Transverse colon (tissue), 4 donors: ENCODE measurements at regions not wholly inside any gene's neighbourhood (a gene's known extent, or its start where the extent isn't known, plus 50 kb on each side); places are given as distances from the start of the nearest gene placed in this dataset.

Experiments
- DNase-seq: peaks from one replicate; pipeline ENCODE4 v3.0.0-alpha.2; 2019
- H3K27ac ChIP-seq, 4 donors: fragments of 200-600 bp; sonication (generic); 2 replicates each; pipeline ENCODE4 v1.5.1; 2016 to 2018; ENCODE audit warnings: inconsistent platforms in 4 of 4
- H3K27me3 ChIP-seq: fragments of 200-600 bp; sonication (generic); 2 replicates; pipeline ENCODE4 v1.5.1; 2017; ENCODE audit warnings: inconsistent platforms
- H3K36me3 ChIP-seq, 4 donors: fragments of 200-600 bp; sonication (generic); 2 replicates each; pipeline ENCODE4 v1.5.1; 2017 to 2019; ENCODE audit warnings: inconsistent platforms in 4 of 4
- H3K4me1 ChIP-seq, 4 donors: fragments of 200-600 bp; sonication (generic); 2 replicates each; pipeline ENCODE4 v1.5.1; 2017 to 2020; ENCODE audit warnings: inconsistent platforms in 4 of 4
- H3K4me3 ChIP-seq, 4 donors: fragments of 200-600 bp; sonication (generic); 1 replicate in 1 of 4; 2 replicates in 3 of 4; pipeline versions ENCODE4 v1.5.1 to v1.6.1; 2017 to 2019; ENCODE audit warnings: inconsistent platforms in 4 of 4
- H3K9me3 ChIP-seq, 2 donors: fragments of 200-600 bp; sonication (generic); 2 replicates each; pipeline ENCODE4 v1.5.1; 2017 to 2019; ENCODE audit warnings: inconsistent platforms in 2 of 2
- EP300 ChIP-seq: sonication (generic); formaldehyde crosslinking; IDR thresholded peaks from one replicate; pipeline ENCODE4 v1.6.1; 2017; ENCODE audit warnings: antibody characterized with exemption, low read depth
- POLR2A ChIP-seq: fragments of 450-650 bp; IDR thresholded peaks from one replicate; pipeline ENCODE4 v1.6.1; 2016; ENCODE audit warnings: antibody characterized with exemption, mild to moderate bottlenecking, moderate library complexity
- POLR2AphosphoS5 ChIP-seq, 3 donors: sonication (generic); formaldehyde crosslinking; IDR thresholded peaks; one replicate each; pipeline ENCODE4 v1.6.1; 2016; ENCODE audit warnings: antibody characterized with exemption in 3 of 3
- WGBS, 2 donors: methylation state at CpG; one replicate each; pipeline ENCODE4 v1.1.5; 2018; ENCODE audit warnings: low coverage in 1 of 2; 5-methylcytosine and 5-hydroxymethylcytosine counted together
- in situ Hi-C, 4 donors: fragments of 200-750 bp; cut with MboI; loops; one replicate each; pipeline versions ENCODE4 v1.15.0 to v1.15.1; 2017; ENCODE audit warnings: low sequenced_read_pairs in 3 of 4, low pct_ligation_motif_present in 1 of 4, low pct_unique_long_range_greater_than_20kb in 1 of 4
- intact Hi-C: fragments of 100-400 bp; cut with DNase I; formaldehyde crosslinking; loops from one replicate; pipeline ENCODE4 v1.15.1; 2023; ENCODE audit warnings: low total_unique reads
- TF ChIP-seq, protein P1 (sequence below), 5 experiments: fragments of 200-600 bp in 3 of 5; fragments of 450-650 bp in 2 of 5; sonication (generic) in 3 of 5; IDR thresholded peaks; 1 replicate in 2 of 5; 2 replicates in 3 of 5; pipeline ENCODE4 v1.5.1; 2016 to 2017; ENCODE audit warnings: antibody characterized with exemption in 5 of 5, inconsistent platforms in 3 of 5, mild to moderate bottlenecking in 2 of 5, moderate library complexity in 1 of 5

- H3K27ac ChIP-seq: no peak overlapping the region
- no peak for DNase-seq
- H3K9me3 ChIP-seq: no peaks in the 10 kb centered on the region
- 80 to 89% methylated on average over 3 of the region's 3 CpGs for WGBS, 2 donors
- no peak overlapping the region for H3K4me3 ChIP-seq
- no peaks in the 10 kb centered on the region for H3K4me1 ChIP-seq
- intact Hi-C loops (no loop called here), in situ Hi-C loops (no loop called here)
- no peaks in the 10 kb centered on the region for H3K36me3 ChIP-seq
- no peak for TF ChIP-seq POLR2A
- TF ChIP-seq, protein P1, sequence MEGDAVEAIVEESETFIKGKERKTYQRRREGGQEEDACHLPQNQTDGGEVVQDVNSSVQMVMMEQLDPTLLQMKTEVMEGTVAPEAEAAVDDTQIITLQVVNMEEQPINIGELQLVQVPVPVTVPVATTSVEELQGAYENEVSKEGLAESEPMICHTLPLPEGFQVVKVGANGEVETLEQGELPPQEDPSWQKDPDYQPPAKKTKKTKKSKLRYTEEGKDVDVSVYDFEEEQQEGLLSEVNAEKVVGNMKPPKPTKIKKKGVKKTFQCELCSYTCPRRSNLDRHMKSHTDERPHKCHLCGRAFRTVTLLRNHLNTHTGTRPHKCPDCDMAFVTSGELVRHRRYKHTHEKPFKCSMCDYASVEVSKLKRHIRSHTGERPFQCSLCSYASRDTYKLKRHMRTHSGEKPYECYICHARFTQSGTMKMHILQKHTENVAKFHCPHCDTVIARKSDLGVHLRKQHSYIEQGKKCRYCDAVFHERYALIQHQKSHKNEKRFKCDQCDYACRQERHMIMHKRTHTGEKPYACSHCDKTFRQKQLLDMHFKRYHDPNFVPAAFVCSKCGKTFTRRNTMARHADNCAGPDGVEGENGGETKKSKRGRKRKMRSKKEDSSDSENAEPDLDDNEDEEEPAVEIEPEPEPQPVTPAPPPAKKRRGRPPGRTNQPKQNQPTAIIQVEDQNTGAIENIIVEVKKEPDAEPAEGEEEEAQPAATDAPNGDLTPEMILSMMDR (IDR thresholded peaks at IDR 0.05): no peak
- TF ChIP-seq POLR2AphosphoS5 (IDR thresholded peaks at IDR 0.05): no peak
- no peak for TF ChIP-seq EP300
- H3K27me3 ChIP-seq: no peaks in the 10 kb centered on the region
Measured at GRCh38 chr1:195520757-195521156, 1087.5 kb downstream of the KCNT2 start.

GRCh38 chr1:195516036-195516435, 1092.2 kb downstream of the KCNT2 start:
- H3K36me3 ChIP-seq: no peaks in the 10 kb centered on the region
- DNase-seq: no peak
- H3K4me1 ChIP-seq: no peaks in the 10 kb centered on the region
- no peak for TF ChIP-seq POLR2A
- TF ChIP-seq EP300: no peak
- TF ChIP-seq, protein P1 (IDR thresholded peaks at IDR 0.05): no peak
- no peak for TF ChIP-seq POLR2AphosphoS5 (IDR thresholded peaks at IDR 0.05)
- H3K4me3 ChIP-seq: no peak overlapping the region
- no peaks in the 10 kb centered on the region for H3K9me3 ChIP-seq
- in situ Hi-C loops (no loop called here), intact Hi-C loops (no loop called here)
- no peak overlapping the region for H3K27ac ChIP-seq
- H3K27me3 ChIP-seq: no peaks in the 10 kb centered on the region

GRCh38 chr1:195511501-195511900, 1096.7 kb downstream of the KCNT2 start:
- no peak for TF ChIP-seq EP300
- TF ChIP-seq, protein P1 (IDR thresholded peaks at IDR 0.05): no peak
- no peak for TF ChIP-seq POLR2A
- TF ChIP-seq POLR2AphosphoS5 (IDR thresholded peaks at IDR 0.05): no peak
- 97 to 100% methylated on average over 1 of the region's 1 CpG for WGBS, 2 donors
- Histone ChIP-seq H3K9me3 (no peaks in the 10 kb centered on the region), H3K27ac (no peak overlapping the region), H3K4me3 (no peak overlapping the region), H3K27me3 (no peaks in the 10 kb centered on the region), H3K36me3 (no peaks in the 10 kb centered on the region), H3K4me1 (no peaks in the 10 kb centered on the region)
- in situ Hi-C loops (no loop called here), intact Hi-C loops (no loop called here)
- DNase-seq: no peak

GRCh38 chr1:195501118-195501517, 1107.1 kb downstream of the KCNT2 start:
- Histone ChIP-seq H3K9me3 (no peaks in the 10 kb centered on the region), H3K4me3 (no peak overlapping the region), H3K36me3 (no peaks in the 10 kb centered on the region), H3K27me3 (no peaks in the 10 kb centered on the region), H3K4me1 (no peaks in the 10 kb centered on the region), H3K27ac (no peak overlapping the region)
- no peak for DNase-seq
- TF ChIP-seq POLR2A (no peak), POLR2AphosphoS5 (IDR thresholded peaks at IDR 0.05) (no peak), EP300 (no peak)
- TF ChIP-seq, protein P1 (IDR thresholded peaks at IDR 0.05): no peak
- WGBS, 2 donors: 78 to 82% methylated on average over 2 of the region's 2 CpGs
- in situ Hi-C loops: no loop called here
- intact Hi-C loops: loop anchor here (10.0 kb wide), 1 partner anchor 254 kb away; no protein-coding TSS in a partner anchor
